Smooth muscle cell (in vitro differentiated cells): ENCODE measurements at regions not wholly inside any gene's neighbourhood (a gene's known extent, or its start where the extent isn't known, plus 50 kb on each side); places are given as distances from the start of the nearest gene placed in this dataset.

Source experiments
- DNase-seq: peaks from one replicate; lab custom pipeline; 2025; ENCODE audit not compliant: unreplicated experiment; lab: John Stamatoyannopoulos, UW
- H2AFZ ChIP-seq: fragments of 200-600 bp; sonication (generic); 2 replicates; pipeline ENCODE4 v1.6.0; 2016; ENCODE audit warnings: antibody characterized with exemption, low read depth, mild to moderate bottlenecking
- H3F3A ChIP-seq: fragments of 200-600 bp; sonication (generic); 2 replicates; pipeline ENCODE4 v1.6.0; 2017; ENCODE audit warnings: antibody characterized with exemption, low read depth
- H3K27ac ChIP-seq: fragments of 200-600 bp; sonication (generic); 2 replicates; pipeline ENCODE4 v1.5.1; 2016; ENCODE audit warnings: low read depth, mild to moderate bottlenecking
- H3K27me3 ChIP-seq: fragments of 200-600 bp; sonication (generic); 2 replicates; pipeline ENCODE4 v1.6.1; 2016; ENCODE audit warnings: low read depth, mild to moderate bottlenecking
- H3K36me3 ChIP-seq: fragments of 200-600 bp; sonication (generic); 2 replicates; pipeline ENCODE4 v1.5.1; 2016; ENCODE audit warnings: low read depth
- H3K4me1 ChIP-seq: fragments of 200-600 bp; sonication (generic); 2 replicates; pipeline ENCODE4 v1.5.1; 2016; ENCODE audit warnings: low read depth
- H3K4me2 ChIP-seq: fragments of 200-600 bp; sonication (generic); 2 replicates; pipeline ENCODE4 v1.6.0; 2016; ENCODE audit warnings: mild to moderate bottlenecking
- H3K4me3 ChIP-seq: fragments of 200-600 bp; sonication (generic); 2 replicates; pipeline ENCODE4 v1.5.1; 2016; ENCODE audit warnings: mild to moderate bottlenecking
- H3K79me2 ChIP-seq: fragments of 200-600 bp; sonication (generic); 2 replicates; pipeline ENCODE4 v1.6.0; 2016; ENCODE audit warnings: low read depth, mild to moderate bottlenecking
- H3K9ac ChIP-seq: fragments of 200-600 bp; sonication (generic); 2 replicates; pipeline ENCODE4 v1.6.0; 2016; ENCODE audit warnings: low read depth
- H3K9me3 ChIP-seq: fragments of 200-600 bp; sonication (generic); replicated peaks from 2 replicates; pipeline ENCODE4 v1.5.1; 2016; ENCODE audit warnings: low read depth
- H4K20me1 ChIP-seq: fragments of 200-600 bp; sonication (generic); 2 replicates; pipeline ENCODE4 v1.6.0; 2016; ENCODE audit warnings: low read depth
- WGBS: methylation state at CpG from one replicate; pipeline ENCODE4 v1.1.7; 2016; ENCODE audit warnings: low lambda C conversion rate; 5-methylcytosine and 5-hydroxymethylcytosine counted together
- TF ChIP-seq, protein P1 (sequence below): fragments of 200-600 bp; sonication (generic); IDR thresholded peaks from 2 replicates; pipeline ENCODE4 v1.5.1; 2017; ENCODE audit warnings: borderline replicate concordance, mild to moderate bottlenecking, antibody characterized with exemption; ENCODE audit not compliant: insufficient read depth, poor library complexity, severe bottlenecking

DNA sequence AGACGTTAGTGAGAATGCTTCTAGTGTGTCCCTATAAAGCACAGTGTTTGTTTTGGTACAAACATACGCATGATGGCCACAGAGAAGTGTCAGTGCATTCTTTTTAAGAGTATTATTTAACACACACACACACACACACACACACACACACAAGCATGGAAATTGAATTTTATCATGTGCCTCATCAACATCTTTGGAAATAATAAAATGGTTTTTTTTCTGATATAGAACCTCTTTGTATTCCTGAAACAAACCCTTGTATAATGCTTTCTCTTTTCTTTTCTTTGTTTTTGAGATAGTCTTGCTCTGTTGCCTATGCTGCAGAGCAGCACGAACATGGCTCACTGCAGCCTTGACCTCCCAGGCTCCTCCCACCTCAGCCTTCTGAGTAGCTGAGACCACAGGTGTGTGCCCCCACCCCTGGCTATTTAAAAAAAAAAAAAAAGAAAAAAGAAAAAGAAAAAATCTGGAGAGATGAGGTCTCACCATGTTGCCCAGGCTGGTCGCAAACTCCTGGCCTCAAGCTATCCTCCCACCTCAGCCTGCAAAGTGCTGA lies 116.2 kb upstream of the SYNDIG1 start:
- Histone ChIP-seq H3K9ac (no peak overlapping the region), H3K79me2 (no peaks in the 10 kb centered on the region), H3K27ac (no peak overlapping the region), H2AFZ (no peak overlapping the region), H3K9me3 (no peaks in the 10 kb centered on the region), H4K20me1 (no peaks in the 10 kb centered on the region), H3K27me3 (no peaks in the 10 kb centered on the region), H3K4me2 (no peak overlapping the region), H3K4me1 (no peaks in the 10 kb centered on the region), H3K4me3 (no peak overlapping the region), H3F3A (no peaks in the 10 kb centered on the region), H3K36me3 (no peaks in the 10 kb centered on the region)
- no peak for DNase-seq
- 80% methylated on average over 4 of the region's 4 CpGs for WGBS
- TF ChIP-seq, protein P1, sequence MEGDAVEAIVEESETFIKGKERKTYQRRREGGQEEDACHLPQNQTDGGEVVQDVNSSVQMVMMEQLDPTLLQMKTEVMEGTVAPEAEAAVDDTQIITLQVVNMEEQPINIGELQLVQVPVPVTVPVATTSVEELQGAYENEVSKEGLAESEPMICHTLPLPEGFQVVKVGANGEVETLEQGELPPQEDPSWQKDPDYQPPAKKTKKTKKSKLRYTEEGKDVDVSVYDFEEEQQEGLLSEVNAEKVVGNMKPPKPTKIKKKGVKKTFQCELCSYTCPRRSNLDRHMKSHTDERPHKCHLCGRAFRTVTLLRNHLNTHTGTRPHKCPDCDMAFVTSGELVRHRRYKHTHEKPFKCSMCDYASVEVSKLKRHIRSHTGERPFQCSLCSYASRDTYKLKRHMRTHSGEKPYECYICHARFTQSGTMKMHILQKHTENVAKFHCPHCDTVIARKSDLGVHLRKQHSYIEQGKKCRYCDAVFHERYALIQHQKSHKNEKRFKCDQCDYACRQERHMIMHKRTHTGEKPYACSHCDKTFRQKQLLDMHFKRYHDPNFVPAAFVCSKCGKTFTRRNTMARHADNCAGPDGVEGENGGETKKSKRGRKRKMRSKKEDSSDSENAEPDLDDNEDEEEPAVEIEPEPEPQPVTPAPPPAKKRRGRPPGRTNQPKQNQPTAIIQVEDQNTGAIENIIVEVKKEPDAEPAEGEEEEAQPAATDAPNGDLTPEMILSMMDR: no peak

DNA sequence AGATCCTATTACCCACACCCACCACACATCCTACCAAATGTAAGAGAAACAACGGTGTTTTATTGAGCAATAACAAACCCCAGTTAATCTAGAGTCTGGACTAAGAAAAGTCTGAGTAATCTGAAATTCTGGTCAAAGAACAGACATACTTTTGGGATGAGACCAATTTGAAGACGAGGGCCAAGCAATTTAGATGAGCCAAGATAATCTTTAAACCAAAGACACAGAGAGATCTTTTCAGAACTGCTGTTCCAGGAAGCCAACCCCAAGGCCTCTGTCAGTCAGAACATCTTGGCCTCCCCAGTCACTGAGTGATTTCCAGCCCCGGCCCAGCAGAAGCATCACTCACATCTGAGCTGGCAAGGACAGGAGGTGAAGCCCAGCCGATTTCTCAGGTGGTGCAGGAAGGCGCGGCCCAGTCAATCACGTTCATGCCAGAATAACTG lies 118.5 kb upstream of the SYNDIG1 start:
- Histone ChIP-seq H3F3A (no peaks in the 10 kb centered on the region), H3K4me1 (no peaks in the 10 kb centered on the region), H3K9me3 (no peaks in the 10 kb centered on the region), H3K4me3 (no peak overlapping the region), H3K9ac (no peak overlapping the region), H4K20me1 (no peaks in the 10 kb centered on the region), H3K27ac (peak overlapping the region; percentile 23), H3K27me3 (no peaks in the 10 kb centered on the region), H3K36me3 (no peaks in the 10 kb centered on the region), H3K79me2 (no peaks in the 10 kb centered on the region), H3K4me2 (no peak overlapping the region), H2AFZ (no peak overlapping the region)
- TF ChIP-seq, protein P1: no peak
- WGBS: 63% methylated on average over 7 of the region's 7 CpGs
- DNase-seq: no peak

DNA sequence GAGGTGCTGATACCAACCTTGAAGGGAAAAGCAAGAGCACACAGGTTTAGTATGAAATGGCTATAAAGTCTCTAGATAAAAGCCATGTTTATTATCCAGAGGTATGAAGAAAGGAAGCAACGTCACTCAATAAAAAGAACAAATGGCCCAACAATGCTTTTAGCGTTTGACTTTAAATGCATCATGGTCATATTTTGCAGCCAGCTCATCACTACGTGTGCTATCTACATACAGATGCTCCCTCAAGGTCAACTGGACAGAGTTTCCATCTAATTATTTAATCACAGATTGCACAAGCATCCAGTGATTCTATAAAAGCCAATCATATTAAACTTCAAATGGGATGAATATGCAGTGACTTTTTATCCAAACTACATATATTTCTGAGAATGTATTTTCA lies 127.6 kb upstream of the SYNDIG1 start:
- H3K27ac ChIP-seq: no peak overlapping the region
- no peak for DNase-seq
- H4K20me1 ChIP-seq: no peaks in the 10 kb centered on the region
- no peaks in the 10 kb centered on the region for H3K36me3 ChIP-seq
- H3K79me2 ChIP-seq: no peaks in the 10 kb centered on the region
- H2AFZ ChIP-seq: no peak overlapping the region
- no peak overlapping the region for H3K4me2 ChIP-seq
- TF ChIP-seq, protein P1: no peak
- no peaks in the 10 kb centered on the region for H3K4me1 ChIP-seq
- H3K9ac ChIP-seq: no peak overlapping the region
- H3F3A ChIP-seq: no peaks in the 10 kb centered on the region
- no peak overlapping the region for H3K4me3 ChIP-seq
- no peaks in the 10 kb centered on the region for H3K27me3 ChIP-seq
- H3K9me3 ChIP-seq: no peaks in the 10 kb centered on the region
- 85% methylated on average over 3 of the region's 3 CpGs for WGBS

DNA sequence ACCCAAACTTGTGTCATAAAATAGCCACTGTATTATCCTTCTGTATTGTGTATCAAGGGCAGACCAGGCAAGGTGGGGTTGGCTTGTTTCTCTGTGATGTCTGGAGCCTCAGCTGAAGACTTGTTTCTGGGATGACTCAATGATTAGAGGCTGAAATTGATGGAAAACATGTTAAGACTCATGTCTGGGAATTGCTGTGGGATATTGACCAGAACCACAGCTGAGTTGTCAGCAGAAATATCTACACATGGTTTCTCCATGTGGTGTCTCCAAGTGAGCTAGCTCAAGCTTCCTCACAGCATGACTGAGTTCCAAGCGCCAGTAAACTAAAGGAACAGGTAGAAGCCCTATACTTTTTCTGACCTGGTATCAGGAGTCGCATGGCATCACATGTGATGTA lies 128.5 kb upstream of the SYNDIG1 start:
- H3K27me3 ChIP-seq: no peaks in the 10 kb centered on the region
- no peaks in the 10 kb centered on the region for H3K79me2 ChIP-seq
- no peak overlapping the region for H3K9ac ChIP-seq
- no peaks in the 10 kb centered on the region for H3F3A ChIP-seq
- H3K36me3 ChIP-seq: no peaks in the 10 kb centered on the region
- TF ChIP-seq, protein P1: no peak
- no peaks in the 10 kb centered on the region for H3K9me3 ChIP-seq
- DNase-seq: no peak
- no peak overlapping the region for H2AFZ ChIP-seq
- H3K4me3 ChIP-seq: no peak overlapping the region
- no peaks in the 10 kb centered on the region for H4K20me1 ChIP-seq
- H3K27ac ChIP-seq: peak overlapping the region; percentile 64
- 94% methylated on average over 2 of the region's 2 CpGs for WGBS
- H3K4me1 ChIP-seq: no peaks in the 10 kb centered on the region
- H3K4me2 ChIP-seq: no peak overlapping the region
